Suprapubic skin (tissue), 4 donors: ENCODE measurements at regions not wholly inside any gene's neighbourhood (a gene's known extent, or its start where the extent isn't known, plus 50 kb on each side); places are given as distances from the start of the nearest gene placed in this dataset.

Source experiments
- DNase-seq, 2 donors: peaks; one replicate each; pipeline ENCODE4 v3.0.0-alpha.2; 2019; ENCODE audit warnings: low spot score in 2 of 2
- H3K27ac ChIP-seq: fragments of 200-600 bp; sonication (generic); one replicate; pipeline ENCODE4 v1.5.1; 2019
- H3K27me3 ChIP-seq: fragments of 200-600 bp; sonication (generic); one replicate; pipeline ENCODE4 v1.5.1; 2019
- H3K36me3 ChIP-seq: fragments of 200-600 bp; sonication (generic); one replicate; pipeline ENCODE4 v1.5.1; 2019
- H3K4me1 ChIP-seq: fragments of 200-600 bp; sonication (generic); one replicate; pipeline ENCODE4 v1.5.1; 2019
- H3K4me3 ChIP-seq: fragments of 200-600 bp; sonication (generic); one replicate; pipeline ENCODE4 v1.5.1; 2019; ENCODE audit warnings: mild to moderate bottlenecking
- H3K9me3 ChIP-seq: fragments of 200-600 bp; sonication (generic); one replicate; pipeline ENCODE4 v1.5.1; 2019
- CTCF ChIP-seq, 2 donors: fragments of 200-600 bp in 1 of 2; fragments of 450-650 bp in 1 of 2; sonication (generic) in 1 of 2; IDR thresholded peaks; one replicate each; pipeline ENCODE4 v1.5.1; 2016 to 2019; ENCODE audit warnings: antibody characterized with exemption in 2 of 2, mild to moderate bottlenecking in 1 of 2, moderate library complexity in 1 of 2
- EP300 ChIP-seq: sonication (generic); formaldehyde crosslinking; IDR thresholded peaks from one replicate; pipeline ENCODE4 v1.6.1; 2017; ENCODE audit warnings: antibody characterized with exemption
- POLR2A ChIP-seq, 2 donors: fragments of 450-650 bp; IDR thresholded peaks; one replicate each; pipeline ENCODE4 v1.6.1; 2017; ENCODE audit warnings: antibody characterized with exemption in 2 of 2, mild to moderate bottlenecking in 2 of 2, moderate library complexity in 2 of 2
- POLR2AphosphoS5 ChIP-seq, 3 donors: sonication (generic); formaldehyde crosslinking; IDR thresholded peaks; one replicate each; pipeline ENCODE4 v1.6.1; 2017; ENCODE audit warnings: antibody characterized with exemption in 3 of 3
- WGBS: methylation state at CpG from one replicate; pipeline ENCODE4 v1.1.5; 2018; 5-methylcytosine and 5-hydroxymethylcytosine counted together

GRCh38 chr3:152636651-152637050 lies 198.3 kb upstream of the P2RY1 start:
- peaks cover 6% of the 10 kb centered on the region for H3K4me1 ChIP-seq
- TF ChIP-seq POLR2AphosphoS5 (IDR thresholded peaks at IDR 0.05) (no peak), POLR2A (IDR thresholded peaks at IDR 0.05) (no peak), CTCF (IDR thresholded peaks at IDR 0.05) (no peak), EP300 (no peak)
- DNase-seq, result no peak
- WGBS, result 89% methylated on average over 4 of the region's 4 CpGs
- no peaks in the 10 kb centered on the region for H3K9me3 ChIP-seq
- no peak overlapping the region for H3K27ac ChIP-seq
- H3K4me3 ChIP-seq, result no peak overlapping the region
- H3K36me3 ChIP-seq, result no peaks in the 10 kb centered on the region
- H3K27me3 ChIP-seq, result no peaks in the 10 kb centered on the region

GRCh38 chr3:152638214-152638613 lies 196.7 kb upstream of the P2RY1 start:
- Histone ChIP-seq H3K4me3 (no peak overlapping the region), H3K27me3 (no peaks in the 10 kb centered on the region), H3K9me3 (no peaks in the 10 kb centered on the region), H3K36me3 (no peaks in the 10 kb centered on the region), H3K27ac (no peak overlapping the region), H3K4me1 (peaks cover 6% of the 10 kb centered on the region)
- no peak for DNase-seq
- TF ChIP-seq POLR2AphosphoS5 (IDR thresholded peaks at IDR 0.05), result no peak
- TF ChIP-seq POLR2A (IDR thresholded peaks at IDR 0.05), result no peak
- TF ChIP-seq EP300, result no peak
- no peak for TF ChIP-seq CTCF (IDR thresholded peaks at IDR 0.05)
- 78% methylated on average over 4 of the region's 4 CpGs for WGBS

DNA sequence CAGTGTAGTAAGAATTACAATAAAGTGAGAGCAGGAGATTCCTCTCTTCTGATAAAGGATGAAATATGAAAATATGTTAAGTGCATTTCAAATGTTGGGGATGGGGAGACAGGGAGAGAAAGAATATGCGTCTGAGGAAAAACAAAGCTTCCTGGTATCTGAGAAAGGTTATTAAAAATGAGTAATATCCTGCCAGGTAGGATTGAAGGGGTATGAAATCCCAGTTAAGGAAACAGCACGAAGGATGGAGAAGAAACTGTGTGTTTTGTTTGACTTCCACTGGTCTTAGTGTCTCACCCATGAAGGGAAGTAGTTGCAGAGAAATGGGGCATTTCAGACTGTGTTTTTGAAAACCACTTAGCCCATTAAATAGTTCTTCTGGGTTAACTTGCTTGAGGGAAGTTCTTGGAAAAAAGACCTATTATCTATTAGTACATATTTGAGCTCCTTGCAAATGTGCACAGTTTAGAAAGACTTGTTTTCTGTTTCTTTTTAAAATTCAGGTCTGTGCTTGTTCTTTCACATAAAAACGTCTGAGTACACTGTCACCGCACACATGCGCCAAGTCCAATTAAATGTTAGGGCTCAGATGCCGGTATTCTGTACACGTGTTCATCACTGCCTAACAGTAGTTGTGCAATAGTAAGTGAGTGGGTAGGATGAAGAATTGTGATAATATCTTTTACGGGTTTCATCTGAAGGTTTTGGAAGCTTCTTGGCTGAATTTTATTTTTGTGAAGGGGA lies 196.1 kb upstream of the P2RY1 start:
- DNase-seq, result no peak
- Histone ChIP-seq H3K9me3 (no peaks in the 10 kb centered on the region), H3K27ac (peak overlapping the region; percentile 40), H3K27me3 (no peaks in the 10 kb centered on the region), H3K4me3 (no peak overlapping the region), H3K4me1 (peaks cover 6% of the 10 kb centered on the region), H3K36me3 (no peaks in the 10 kb centered on the region)
- WGBS, result 24% methylated on average over 8 of the region's 8 CpGs
- TF ChIP-seq EP300, result no peak
- TF ChIP-seq POLR2AphosphoS5 (IDR thresholded peaks at IDR 0.05), result peak in 1 of 3 donors; percentile 42

DNA sequence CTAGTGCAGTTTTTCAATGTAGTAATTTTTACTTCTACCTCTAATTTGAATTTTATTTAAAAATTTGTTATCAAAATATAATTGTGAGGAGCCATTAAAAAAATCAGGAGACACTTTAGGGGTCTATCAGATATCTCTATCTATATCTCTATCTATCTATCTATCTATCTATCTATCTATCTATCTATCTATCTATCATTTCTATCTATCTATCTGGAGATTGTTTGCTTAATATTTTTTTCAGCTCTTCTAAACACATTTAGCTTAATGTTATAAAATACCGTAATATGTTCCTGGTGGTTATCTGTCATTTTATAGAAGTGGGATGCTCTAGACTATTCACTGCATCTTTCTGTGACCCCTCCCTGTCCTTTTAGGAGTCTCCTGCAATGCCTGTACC lies 193.7 kb upstream of the P2RY1 start:
- Histone ChIP-seq H3K4me1 (peaks cover 6% of the 10 kb centered on the region), H3K9me3 (no peaks in the 10 kb centered on the region), H3K36me3 (no peaks in the 10 kb centered on the region), H3K4me3 (no peak overlapping the region), H3K27ac (no peak overlapping the region), H3K27me3 (no peaks in the 10 kb centered on the region)
- TF ChIP-seq POLR2A (IDR thresholded peaks at IDR 0.05), result no peak
- no peak for TF ChIP-seq POLR2AphosphoS5 (IDR thresholded peaks at IDR 0.05)
- TF ChIP-seq CTCF (IDR thresholded peaks at IDR 0.05), result no peak
- TF ChIP-seq EP300, result no peak
- 88% methylated on average over 1 of the region's 1 CpG for WGBS
- DNase-seq, result no peak

DNA sequence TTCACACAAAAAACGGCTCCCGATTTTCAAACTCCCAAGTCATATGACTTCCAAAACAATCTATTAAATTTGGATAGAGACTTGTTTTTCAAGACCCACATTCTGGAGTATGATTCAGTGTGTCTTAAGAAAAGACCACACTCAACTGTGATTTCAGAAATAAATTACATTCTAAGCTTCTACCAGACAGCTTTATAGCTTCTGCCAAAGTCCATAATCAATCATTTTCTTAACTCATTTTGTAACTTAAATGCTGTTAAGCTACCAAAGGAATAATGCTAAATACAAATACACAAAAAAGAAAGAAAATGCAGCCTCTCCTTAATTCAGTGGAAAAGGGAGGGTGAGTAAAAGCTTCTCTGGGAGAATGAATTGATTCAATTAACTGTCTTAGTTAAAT lies 192.3 kb upstream of the P2RY1 start:
- no peaks in the 10 kb centered on the region for H3K9me3 ChIP-seq
- H3K4me1 ChIP-seq, result peaks cover 6% of the 10 kb centered on the region
- no peaks in the 10 kb centered on the region for H3K27me3 ChIP-seq
- H3K36me3 ChIP-seq, result no peaks in the 10 kb centered on the region
- no peak overlapping the region for H3K4me3 ChIP-seq
- H3K27ac ChIP-seq, result no peak overlapping the region
- no peak for TF ChIP-seq EP300
- TF ChIP-seq POLR2AphosphoS5 (IDR thresholded peaks at IDR 0.05), result no peak
- no peak for TF ChIP-seq CTCF (IDR thresholded peaks at IDR 0.05)
- TF ChIP-seq POLR2A (IDR thresholded peaks at IDR 0.05), result no peak
- WGBS, result 98% methylated on average over 2 of the region's 2 CpGs
- no peak for DNase-seq

DNA sequence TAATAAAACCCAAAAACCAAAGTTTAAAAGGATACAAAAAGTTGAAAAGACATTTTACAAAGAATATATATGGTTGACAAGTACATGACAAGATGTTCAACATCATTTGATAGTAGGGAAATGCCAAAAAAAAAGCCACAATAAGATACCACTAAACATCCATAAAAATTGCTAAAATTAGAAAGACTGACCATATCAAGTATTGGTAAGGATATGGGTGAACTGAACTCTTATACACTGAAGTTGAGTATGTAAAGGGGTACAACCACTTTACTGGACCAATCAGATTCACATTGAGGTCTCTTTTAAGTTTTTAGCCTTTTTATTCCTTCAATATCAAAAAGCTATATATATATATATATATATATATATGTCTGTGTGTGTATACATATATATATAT lies 190.5 kb upstream of the P2RY1 start:
- DNase-seq, result no peak
- no peaks in the 10 kb centered on the region for H3K4me1 ChIP-seq
- no peaks in the 10 kb centered on the region for H3K9me3 ChIP-seq
- no peaks in the 10 kb centered on the region for H3K27me3 ChIP-seq
- TF ChIP-seq POLR2A (IDR thresholded peaks at IDR 0.05), result no peak
- no peak for TF ChIP-seq CTCF (IDR thresholded peaks at IDR 0.05)
- no peak for TF ChIP-seq POLR2AphosphoS5 (IDR thresholded peaks at IDR 0.05)
- no peak for TF ChIP-seq EP300
- H3K27ac ChIP-seq, result no peak overlapping the region
- H3K36me3 ChIP-seq, result no peaks in the 10 kb centered on the region
- no peak overlapping the region for H3K4me3 ChIP-seq
